Hematopoietic multipotent progenitor cell treated with erythropoietin and hydrocortisone succinate and interleukin-3 and kit ligand, for 8 days (in vitro differentiated cells): ENCODE measurements at regions not wholly inside any gene's neighbourhood (a gene's known extent, or its start where the extent isn't known, plus 50 kb on each side); places are given as distances from the start of the nearest gene placed in this dataset.
"Not testable (repeated sequence)": the region's sequence is repeated elsewhere in the genome, so short reads cannot be mapped to it uniquely, and the experiment has no call there.

Source experiments
- DNase-seq: peaks from one replicate; pipeline ENCODE4 v3.0.0-alpha.2; 2015

DNA sequence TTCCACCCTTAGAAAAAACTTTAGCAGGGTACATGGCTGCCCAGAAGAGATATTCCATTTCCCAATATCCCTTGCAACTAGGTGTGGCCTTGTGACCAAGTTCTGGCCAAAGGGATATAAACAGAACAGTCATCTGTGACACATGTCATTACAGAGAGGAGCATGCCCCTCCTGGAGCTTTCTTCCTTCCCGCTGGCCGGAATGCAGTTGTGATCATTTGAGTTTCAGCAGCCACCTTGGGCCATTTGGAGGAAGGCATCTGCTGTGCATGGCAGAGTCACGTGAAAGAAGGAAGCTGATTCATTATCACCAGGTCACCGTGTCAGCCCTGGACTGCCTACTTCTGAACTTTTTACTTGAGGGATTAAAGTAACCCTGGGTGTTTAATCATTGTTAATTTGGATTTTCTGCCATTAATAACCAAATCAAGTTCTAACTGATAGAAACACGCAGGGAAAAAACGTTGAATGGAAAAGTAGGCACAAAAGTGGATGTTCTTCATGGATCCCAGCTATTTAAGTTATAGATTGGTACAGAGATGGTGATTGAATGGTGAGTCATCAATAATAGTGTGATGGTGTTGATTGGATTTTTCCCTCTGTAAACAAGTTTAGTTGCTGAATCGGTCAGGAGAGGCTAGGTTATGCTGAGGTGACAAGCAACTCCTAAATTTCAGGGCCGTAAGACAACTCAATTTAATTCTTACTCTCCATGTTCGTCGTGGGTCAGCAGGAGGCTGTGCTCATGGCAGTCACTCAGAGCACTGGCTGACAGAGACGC, 80.7 kb upstream of the CCDC167 start:
- DNase-seq: no peak

DNA sequence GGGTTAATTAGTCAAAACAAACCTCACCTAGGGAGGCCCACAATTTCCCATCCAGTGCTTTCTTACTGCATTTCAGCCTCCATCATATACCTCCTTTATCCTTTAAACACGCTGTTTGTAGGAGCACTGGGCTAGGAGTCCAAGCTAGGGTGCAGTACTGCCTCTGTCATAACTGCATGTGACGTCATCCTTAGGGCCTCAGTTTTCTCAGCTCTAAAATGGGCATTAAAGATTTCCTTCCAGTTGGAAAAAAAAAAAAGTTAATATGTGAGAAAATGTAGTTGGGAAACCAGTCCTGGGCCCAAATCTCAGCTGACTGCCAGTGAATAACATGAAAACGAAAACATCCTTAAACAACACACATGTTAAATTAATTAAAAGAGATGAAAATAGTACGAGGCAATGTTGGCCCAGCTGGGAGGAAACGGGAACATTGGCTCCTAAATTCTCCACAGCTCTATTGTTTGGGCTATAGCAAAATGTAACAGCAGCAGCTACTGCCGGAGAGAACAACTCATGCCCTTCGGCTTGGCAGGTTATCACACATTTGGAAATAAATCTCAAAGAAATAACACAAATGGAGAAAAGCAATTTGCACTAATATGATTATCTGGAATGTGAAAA, 79.9 kb upstream of the CCDC167 start:
- no peak for DNase-seq

DNA sequence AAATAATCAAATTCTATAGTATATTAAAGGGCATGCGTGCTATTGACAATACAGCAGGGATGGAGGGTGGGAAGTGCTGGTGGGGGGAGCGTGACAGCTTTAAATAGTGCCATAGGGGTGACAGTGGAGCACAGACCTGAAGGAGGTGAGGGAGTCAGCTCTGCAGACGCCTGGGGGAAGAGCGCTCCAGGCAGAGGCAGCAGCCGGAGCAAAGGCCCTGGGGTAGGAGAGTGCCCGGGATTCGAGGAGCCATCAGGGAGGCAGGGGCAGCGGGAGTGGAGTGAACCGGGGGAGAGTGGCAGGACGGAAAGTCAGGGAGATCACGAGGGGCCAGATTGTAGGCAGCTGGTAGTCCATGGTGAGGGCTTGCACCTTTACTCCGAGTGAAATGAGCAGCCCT, 78.4 kb upstream of the CCDC167 start:
- no peak for DNase-seq

DNA sequence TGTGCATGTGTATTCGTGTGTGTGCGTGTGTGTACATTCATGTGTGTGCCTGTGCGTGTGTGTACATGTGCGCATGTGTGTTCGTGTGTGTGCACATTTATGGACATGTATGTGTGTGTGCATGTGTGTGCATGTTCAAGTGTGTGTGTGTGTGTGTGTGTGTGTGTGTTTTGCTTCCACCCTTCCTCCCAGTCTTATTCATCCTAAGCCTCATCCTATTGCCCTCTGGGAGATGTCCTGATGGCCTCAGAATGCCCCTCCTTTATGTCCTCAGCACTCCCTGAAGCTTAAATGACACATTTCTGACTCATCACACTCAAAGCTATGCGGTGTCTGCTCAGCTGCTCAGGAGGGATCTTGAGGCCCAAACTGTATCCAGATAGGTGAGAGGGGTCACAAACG, 76.6 kb upstream of the CCDC167 start:
- no peak for DNase-seq

DNA sequence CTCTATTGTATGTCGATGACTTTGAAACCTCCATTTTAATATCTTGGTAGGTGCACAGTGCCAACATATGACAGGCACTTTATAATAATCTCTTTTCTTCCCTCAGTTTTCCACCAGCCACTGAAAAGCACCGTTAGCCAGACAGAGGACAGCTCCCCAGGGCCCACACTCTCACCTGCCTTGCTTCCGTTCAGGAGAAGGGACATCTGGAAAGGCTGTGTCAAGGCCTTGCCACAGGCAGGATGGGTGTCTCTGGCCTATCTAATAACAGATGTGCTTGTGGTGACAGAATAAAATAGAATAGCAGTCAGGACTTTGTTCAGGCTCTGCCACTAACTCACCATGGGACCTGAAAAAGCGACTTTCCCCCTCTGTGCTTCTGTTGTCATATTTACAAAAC, 75.5 kb upstream of the CCDC167 start:
- no peak for DNase-seq

DNA sequence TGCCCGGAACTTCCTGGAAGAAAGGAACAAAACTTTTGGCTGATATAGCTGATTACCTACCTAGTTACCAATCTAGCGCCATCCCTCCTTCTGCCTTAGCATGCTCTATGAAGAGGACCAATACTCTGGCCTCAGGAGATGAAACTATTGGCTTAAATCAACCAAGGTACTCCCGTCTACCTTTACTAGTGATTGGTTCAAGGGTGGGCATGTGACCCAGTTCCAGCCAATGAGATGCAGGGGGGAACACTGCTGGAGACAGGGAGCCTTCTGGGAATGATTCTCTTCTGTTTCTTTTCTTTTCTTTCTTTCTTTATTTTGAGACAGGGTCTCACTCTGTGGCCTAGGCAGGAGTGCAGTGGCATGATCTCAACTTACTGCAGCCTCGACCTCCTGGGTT, 72.6 kb upstream of the CCDC167 start:
- DNase-seq: no peak

DNA sequence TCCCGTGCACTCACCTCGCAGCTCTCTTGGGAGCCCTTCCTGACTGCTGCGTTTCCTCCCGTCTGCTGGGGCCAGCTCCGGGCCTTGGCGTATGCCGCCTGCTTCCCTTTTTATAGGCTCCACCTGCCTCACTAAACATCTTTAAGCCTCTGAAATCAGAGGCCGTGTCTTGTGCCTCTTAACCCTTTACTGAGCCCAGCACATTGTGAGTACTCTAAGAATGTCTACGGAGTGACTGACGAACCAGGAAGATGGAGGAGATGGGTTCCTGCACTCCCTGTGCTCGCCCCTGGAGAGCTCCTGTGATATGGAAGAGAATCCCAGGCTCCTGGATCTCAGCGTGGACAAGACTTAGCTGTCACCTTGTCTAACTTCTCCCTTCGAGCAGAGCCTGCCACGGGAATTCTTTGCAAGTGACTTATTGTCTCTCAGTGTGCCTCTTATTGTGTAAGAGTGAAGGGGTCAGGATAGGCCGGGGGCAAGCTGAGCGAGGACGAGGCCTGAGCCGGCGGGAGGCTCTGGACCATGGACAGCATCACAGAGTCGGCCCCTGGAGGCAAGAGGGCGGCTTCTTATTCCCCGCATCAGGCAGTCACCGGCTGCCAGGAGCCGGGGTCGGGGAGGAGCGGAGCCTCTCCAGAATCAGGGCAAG, 70.9 kb upstream of the CCDC167 start:
- no peak for DNase-seq

DNA sequence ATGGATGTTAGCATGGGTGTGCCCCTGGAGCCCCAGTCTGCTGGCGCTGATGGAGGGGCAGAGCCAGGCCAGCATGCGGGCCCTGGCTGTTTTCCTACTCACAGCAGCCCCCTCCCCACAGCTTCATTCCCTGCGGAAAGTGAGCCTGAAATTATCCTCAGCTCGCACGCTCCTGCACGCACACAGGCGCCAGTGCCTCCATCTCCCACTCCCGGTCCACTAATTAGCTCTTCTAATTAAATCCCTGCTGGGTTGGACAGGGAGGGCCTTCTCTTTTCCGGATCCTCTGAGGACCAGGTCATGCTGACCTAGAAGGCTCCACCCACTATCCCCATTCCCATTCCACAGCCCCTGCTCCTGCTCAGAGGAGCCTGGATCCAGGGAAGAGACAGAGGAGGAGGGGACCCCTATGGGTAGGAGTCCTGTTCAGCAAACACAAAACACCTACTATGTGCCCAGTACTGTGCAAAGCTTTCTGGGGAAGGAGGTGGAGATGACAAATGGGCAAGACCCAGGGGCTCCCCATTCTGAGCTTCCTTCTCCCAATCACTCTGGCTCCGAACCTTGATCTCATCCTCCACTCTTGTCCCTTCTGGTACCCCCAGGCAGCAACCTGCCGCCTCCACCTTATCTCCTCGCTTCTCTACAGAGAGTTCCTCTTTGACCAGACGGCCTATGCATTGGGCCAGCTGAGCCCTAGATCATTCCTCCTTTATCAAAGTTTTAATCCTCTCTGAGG, 70.2 kb upstream of the CCDC167 start:
- DNase-seq: no peak

DNA sequence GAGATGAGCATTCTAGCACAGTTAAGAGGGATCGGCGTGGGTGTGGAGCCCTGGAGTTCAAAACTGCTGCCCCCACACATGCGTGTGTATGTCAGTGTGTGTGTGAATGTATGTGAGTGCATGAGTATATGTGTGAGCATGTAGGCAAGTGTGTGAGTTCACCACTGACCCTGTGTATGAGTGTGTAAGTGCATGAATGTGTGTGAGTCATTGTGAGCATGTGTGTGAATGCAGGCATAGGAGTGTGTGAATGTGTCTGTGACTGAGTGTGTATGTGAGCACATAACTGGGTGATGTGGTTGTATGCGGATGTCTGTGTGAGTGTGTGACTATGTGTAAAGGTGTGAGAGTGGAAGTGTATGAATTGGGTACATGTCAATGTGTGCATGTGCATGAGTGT, 69.6 kb upstream of the CCDC167 start:
- no peak for DNase-seq

DNA sequence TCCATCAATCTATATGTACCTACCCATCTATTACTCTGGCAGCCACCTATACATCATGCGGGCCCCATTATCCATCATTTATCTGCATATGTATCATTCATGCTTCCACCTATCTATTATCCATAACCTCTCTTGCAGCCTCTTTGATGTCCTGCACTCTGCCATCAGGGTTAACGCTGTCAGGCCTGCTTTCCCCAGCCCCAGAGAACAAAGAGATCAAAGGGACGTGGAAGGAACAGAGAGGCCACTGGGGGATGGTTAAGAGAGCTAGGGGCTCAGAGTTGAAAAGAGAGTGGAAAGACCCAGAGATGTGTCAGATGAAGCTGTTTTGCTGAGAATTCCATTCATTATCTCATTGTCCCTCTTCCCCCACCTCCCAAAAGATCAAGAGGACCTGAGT, 67.3 kb upstream of the CCDC167 start:
- DNase-seq: no peak

DNA sequence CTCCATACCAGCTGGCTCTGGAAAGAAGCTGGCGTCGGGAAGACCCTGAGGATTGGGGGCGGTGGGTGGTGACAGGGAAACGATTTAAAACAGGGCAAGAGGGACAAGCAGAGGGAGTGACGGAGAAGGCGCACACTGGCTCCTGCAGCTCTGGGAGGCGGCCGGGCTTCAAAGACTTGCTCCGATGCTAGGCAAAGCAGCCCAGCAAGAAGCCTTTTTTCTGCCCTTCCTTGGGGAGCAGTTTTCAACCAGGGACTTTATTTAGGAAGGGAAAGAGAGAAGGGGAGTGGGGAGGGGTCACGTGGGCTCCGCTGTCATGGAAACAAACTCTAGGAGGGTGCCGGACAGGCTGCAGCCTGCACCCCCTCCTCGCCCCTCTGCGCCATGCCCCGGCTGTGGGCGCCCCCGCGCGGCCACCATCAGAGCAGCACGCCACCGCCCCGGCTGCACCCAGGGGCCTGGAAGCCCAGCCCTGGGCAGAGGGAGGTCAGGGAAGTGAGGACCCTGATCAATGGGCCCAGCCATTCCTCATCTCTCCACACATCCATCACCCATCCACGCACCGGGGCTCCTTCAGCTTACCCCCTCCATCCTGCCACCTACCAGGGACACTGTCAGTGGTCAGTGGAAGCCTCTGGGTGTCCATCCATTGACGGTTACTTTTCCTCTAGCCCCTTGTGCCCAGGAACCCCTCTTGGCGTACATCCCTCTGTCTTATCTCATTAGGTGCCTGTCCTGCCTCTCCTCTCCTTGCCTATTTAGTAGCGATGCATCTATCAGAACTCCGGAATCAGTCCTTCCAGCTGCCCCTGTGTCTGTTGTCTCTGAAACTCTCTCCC, 66.6 kb upstream of the CCDC167 start:
- DNase-seq: peak; percentile 14

DNA sequence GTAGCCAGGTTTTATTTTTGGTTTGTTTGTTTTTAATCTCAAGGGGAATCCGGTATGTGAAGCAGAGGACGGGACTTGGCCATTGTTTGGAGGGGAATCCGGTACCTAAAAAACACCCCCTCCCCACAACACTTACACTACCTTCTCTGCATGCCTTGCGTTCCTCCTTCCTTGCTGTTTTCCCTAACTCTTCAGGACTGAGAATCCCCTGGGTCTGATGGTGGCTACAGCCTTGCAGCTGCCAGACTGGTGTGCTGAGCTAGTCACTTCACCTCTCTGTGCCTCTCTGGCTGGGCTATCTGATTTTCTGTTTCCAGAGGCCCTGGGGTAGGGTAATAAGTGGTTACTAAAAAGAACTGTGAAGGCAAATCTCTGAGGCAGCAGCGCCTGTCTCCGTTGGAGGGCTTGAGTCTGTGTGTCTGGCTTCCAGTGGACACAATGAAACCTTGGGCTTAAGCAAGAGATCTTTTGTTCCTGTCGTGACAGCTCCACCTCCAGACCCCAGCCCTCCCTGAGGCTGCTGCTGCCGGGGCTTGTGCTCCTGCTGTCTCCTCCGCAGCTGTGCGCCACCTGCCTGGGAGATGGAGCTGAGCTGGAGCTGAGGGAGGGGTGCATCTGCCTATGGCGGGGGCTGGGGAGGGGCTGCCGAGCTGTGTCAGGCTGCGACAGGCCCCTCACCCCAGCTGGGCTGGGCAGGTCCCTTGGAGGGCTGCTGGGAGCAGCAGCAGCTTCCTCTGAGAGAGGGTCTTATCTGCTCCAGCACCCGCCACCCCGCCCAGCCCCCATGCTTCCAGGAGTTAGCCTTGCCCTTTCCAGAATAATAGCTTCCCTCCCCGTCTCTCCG, 65.8 kb upstream of the CCDC167 start:
- DNase-seq: no peak

DNA sequence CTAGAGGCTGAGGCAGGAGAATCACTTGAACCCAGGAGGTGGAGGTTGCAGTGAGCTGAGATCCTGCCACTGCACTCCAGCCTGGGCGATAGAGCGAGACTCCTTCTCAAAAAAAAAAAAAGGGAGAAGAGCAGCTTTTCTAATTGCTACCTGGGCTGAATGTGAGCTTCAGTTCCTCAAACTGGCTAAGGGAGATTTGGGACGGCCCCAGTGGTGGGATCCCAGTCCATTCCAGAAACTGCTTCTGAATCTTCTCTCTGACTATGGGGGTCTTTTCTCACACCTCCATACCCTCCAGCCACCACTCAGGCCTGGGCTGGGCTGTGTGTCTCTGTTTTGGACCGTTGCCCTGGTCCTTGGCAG, 63.2 kb upstream of the CCDC167 start:
- not testable (repeated sequence) for DNase-seq

DNA sequence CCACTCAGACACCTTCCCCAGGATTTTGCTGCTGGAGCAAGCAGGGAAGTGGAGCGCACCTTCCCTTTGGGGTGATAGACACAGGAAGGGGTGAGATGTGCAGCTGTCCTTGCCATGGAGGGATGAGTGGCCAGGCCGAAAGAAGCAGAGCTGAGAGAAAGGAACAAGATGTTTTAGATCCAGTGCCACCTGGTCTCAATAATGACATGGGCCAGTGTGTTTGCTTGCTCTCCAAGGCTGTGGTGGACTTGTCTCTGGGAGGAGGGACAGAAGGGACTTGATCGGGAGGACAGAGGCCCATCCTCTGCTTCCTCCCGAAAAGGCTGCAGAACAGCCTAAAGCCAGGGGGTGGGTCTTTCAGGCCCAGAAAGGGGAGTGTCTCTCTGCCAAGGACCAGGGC, 61.7 kb upstream of the CCDC167 start:
- DNase-seq: no peak

DNA sequence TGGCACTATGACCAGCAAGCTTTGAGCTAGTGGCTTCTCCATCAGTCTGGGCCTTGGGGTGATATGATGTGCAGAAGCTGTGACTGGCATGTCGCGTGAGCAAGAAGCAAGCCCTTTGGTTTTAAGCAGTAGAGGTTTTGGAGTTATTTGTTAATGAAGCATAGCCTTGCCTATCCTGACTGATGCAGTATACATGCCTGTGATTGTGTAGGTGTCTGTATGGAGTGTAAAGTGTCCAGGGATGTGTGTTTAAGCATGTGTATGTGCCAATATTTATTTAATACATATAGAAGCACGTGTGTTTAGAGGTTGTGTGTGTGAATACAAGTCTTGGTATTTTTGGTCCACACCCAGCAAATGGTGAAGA, 61.0 kb upstream of the CCDC167 start:
- DNase-seq: no peak

DNA sequence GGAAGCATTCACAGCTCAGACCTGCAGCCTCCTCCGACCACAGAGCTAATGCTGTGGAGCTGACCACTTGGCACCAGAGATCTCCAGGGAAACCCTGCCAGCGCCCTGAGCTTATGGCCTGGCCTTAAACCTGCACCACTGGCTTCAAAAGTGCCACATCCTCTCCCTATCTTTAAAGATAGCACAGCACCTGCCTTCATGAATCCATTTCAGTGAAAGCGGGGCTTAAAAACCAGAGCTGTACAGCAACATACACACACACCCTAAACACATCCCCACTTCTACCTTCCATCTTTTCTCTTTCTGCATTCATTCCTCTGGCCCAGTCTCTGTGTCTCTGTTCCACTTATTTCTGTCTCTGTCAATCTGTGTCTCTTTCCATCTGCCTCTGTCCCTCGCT, 59.8 kb upstream of the CCDC167 start:
- no peak for DNase-seq

DNA sequence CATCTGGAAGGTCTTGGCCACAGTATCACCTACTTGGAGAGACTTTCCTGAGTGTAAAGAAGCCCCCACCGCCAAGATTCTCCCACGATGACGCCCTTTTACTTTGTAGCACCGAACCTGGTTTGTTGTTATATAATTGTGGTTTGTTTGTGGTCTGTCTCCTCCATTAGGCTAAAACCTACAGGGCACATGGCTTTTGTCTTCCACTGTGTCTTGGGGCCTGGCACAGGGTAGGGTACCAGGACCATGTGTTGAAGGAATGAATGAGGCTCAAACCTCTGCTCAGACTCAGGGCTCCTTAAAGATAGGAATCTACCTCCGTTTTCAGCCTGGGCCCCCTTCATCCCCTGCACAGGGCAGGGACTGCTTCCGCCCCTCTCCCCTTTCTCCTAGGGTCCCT, 59.4 kb upstream of the CCDC167 start:
- no peak for DNase-seq

DNA sequence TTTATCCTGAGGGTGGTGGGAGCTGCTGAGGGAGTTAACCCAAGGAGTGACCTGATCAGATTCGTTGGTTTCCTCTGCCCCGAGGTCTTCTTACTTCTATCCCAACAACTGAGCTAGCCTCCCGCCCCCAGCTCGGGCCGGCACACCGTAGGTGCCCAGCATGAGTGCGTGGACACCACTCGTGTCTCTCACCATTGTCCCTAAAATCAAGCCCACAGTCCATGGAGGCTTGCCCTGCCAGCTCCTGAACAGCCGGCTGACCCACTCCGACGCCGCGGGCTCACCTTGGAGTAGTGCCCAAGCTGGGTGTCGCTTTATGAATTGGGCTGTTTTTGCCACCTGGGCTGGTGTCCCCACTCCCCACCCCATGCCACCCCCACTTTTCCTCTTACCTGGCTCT, 59.0 kb upstream of the CCDC167 start:
- no peak for DNase-seq

DNA sequence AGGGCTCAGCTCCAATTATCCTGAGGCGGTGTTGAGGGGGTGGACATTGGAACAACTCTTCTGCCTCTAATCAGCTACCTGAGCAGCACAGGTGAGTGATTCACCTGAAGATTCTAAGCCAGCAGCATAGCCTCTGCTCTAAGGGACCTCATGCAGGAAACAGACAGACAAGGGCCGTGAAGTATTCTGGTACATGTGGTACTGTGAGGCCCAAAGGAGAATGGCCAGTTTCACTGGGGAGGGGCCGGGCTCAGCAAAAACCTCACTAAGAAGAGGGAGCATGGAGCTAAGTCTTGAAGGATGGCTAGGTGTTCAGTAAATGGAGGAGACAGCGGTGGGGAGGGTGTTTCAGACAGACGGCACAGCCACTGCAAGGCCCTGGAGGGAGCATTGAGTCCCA, 58.5 kb upstream of the CCDC167 start:
- no peak for DNase-seq

DNA sequence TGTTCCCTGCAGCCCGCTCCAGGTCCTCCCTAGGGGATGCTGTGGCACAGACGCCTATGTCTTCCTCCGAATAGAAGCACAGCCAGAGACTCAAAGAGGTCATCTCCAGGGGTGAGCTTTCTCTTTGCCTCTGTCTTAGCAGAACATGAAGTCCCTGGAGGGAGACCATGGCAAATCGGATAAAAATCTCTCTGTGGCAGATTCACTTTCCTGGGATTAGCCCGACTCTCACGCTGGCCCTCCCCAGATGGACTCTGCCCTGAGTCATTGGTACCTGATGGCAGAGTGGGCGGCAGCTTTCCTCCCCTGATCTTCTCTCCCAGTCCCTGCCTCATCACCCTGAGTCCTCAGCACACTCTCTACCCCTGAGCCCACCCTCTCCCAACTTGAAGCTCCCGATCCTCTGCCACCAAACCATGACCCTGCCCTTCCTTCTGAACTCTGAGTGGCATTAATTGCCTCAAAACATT, 58.0 kb upstream of the CCDC167 start:
- no peak for DNase-seq

DNA sequence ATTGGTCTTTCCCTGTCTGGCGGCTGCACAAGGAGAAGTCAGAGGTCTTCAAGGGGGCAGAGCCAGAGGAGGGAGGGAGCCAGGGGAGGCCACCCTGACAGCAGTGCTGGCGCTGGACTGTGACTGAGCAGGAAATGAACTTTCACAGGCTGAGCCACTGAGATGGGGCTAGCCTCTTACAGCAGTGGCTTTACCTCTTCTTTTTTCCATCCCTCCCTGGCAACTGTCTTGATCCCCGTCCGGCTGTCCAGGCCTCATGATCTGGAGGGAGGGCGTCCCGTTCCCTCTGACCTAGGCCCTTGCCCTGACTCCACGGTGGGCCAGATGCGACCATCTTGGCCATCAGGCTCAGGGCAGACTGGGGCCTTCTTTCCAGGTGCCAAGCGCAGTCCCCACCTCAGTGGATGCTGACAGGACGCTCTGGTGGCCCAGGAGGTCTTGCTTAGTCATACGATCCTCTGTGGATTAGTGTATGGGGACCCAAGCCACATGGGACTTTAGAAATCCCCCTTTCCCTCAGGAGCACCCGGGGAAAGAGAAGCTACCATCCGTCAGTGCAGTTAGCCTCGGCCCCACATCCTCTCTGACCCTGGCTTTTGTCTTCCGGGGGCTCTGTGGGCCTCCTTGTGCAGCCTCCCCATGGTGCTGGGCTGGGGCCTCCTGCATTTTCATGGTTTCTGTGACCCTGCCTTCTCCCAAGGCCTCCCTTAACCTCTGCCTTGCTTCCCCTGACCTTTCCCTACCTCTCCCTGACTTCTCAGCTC, 57.4 kb upstream of the CCDC167 start:
- no peak for DNase-seq
